SK-N-SH treated with all-trans-retinoic acid at 6 μM for 48 hours (cell line): ENCODE measurements at regions not wholly inside any gene's neighbourhood (a gene's known extent, or its start where the extent isn't known, plus 50 kb on each side); places are given as distances from the start of the nearest gene placed in this dataset.

Source experiments
- ATAC-seq: fragments of 200-7000 bp; cut with Tn5 transposase; 3 replicates; pipeline ENCODE4 v1.9.1; 2020; ENCODE audit warnings: mild to moderate bottlenecking, moderate library complexity
- BACH2 ChIP-seq: fragments of 250-450 bp; sonication (Bioruptor Pico); IDR thresholded peaks from 2 replicates; pipeline ENCODE4 v1.9.0; 2021; ENCODE audit warnings: mild to moderate bottlenecking, borderline replicate concordance
- CSDC2 ChIP-seq: fragments of 250-450 bp; sonication (Bioruptor Pico); IDR thresholded peaks from 2 replicates; pipeline ENCODE4 v1.5.0; 2020; ENCODE audit warnings: mild to moderate bottlenecking, moderate library complexity
- ESRRG ChIP-seq: fragments of 250-450 bp; sonication (Bioruptor Pico); IDR thresholded peaks from 2 replicates; pipeline ENCODE4 v1.6.1; 2021; ENCODE audit warnings: mild to moderate bottlenecking
- GLIS3 ChIP-seq: fragments of 250-450 bp; sonication (Bioruptor Pico); IDR thresholded peaks from 2 replicates; pipeline ENCODE4 v1.5.0; 2020; ENCODE audit warnings: mild to moderate bottlenecking, moderate library complexity
- ISL1 ChIP-seq: fragments of 250-450 bp; sonication (Bioruptor Pico); IDR thresholded peaks from 2 replicates; pipeline ENCODE4 v2.1.2; 2022; ENCODE audit warnings: mild to moderate bottlenecking, moderate library complexity
- OSR1 ChIP-seq: fragments of 250-450 bp; sonication (Bioruptor Pico); IDR thresholded peaks from 2 replicates; pipeline ENCODE4 v1.8.0; 2022; ENCODE audit warnings: moderate library complexity, mild to moderate bottlenecking, inconsistent platforms
- PPARA ChIP-seq: fragments of 250-450 bp; sonication (Bioruptor Pico); IDR thresholded peaks from 2 replicates; pipeline ENCODE4 v1.5.0; 2020; ENCODE audit warnings: mild to moderate bottlenecking, borderline replicate concordance
- RARB ChIP-seq: fragments of 250-450 bp; sonication (Bioruptor Pico); IDR thresholded peaks from 2 replicates; pipeline ENCODE4 v1.8.0; 2021; ENCODE audit warnings: mild to moderate bottlenecking, moderate library complexity
- SNAI2 ChIP-seq: fragments of 250-450 bp; sonication (Bioruptor Pico); IDR thresholded peaks from 2 replicates; pipeline ENCODE4 v1.5.0; 2020; ENCODE audit warnings: mild to moderate bottlenecking, moderate library complexity
- TCF4 ChIP-seq: fragments of 250-450 bp; sonication (Bioruptor Pico); IDR thresholded peaks from 2 replicates; pipeline ENCODE4 v1.8.0; 2021; ENCODE audit warnings: mild to moderate bottlenecking, moderate library complexity, borderline replicate concordance
- TOX ChIP-seq: fragments of 250-450 bp; sonication (Bioruptor Pico); IDR thresholded peaks from 2 replicates; pipeline ENCODE4 v1.8.0; 2021; ENCODE audit warnings: mild to moderate bottlenecking, moderate library complexity, borderline replicate concordance
- ZC3H10 ChIP-seq: fragments of 250-450 bp; sonication (Bioruptor Pico); IDR thresholded peaks from 2 replicates; pipeline ENCODE4 v1.5.1; 2021; ENCODE audit warnings: mild to moderate bottlenecking, moderate library complexity
- ZFP3 ChIP-seq: fragments of 250-450 bp; sonication (Bioruptor Pico); IDR thresholded peaks from 2 replicates; pipeline ENCODE4 v1.5.0; 2020; ENCODE audit warnings: mild to moderate bottlenecking, moderate library complexity
- ZFP30 ChIP-seq: fragments of 450-650 bp; formaldehyde crosslinking; IDR thresholded peaks from 2 replicates; pipeline ENCODE4 v1.5.0; 2022; ENCODE audit warnings: mild to moderate bottlenecking, moderate library complexity
- ZNF565 ChIP-seq: fragments of 450-650 bp; formaldehyde crosslinking; conservative IDR thresholded peaks from 2 replicates; pipeline ENCODE4 v1.5.0; 2020; ENCODE audit warnings: low read depth, mild to moderate bottlenecking, moderate library complexity
- ZNF8 ChIP-seq: fragments of 450-650 bp; formaldehyde crosslinking; IDR thresholded peaks from 2 replicates; pipeline ENCODE4 v1.5.0; 2020; ENCODE audit warnings: mild to moderate bottlenecking, moderate library complexity
- TF ChIP-seq, protein P1 (sequence below): fragments of 250-450 bp; sonication (Bioruptor Pico); IDR thresholded peaks from 2 replicates; pipeline ENCODE4 v1.5.1; 2020; ENCODE audit warnings: low read depth, mild to moderate bottlenecking, moderate library complexity
- TF ChIP-seq, protein P2 (sequence below): fragments of 250-450 bp; sonication (Bioruptor Pico); IDR thresholded peaks from 2 replicates; pipeline ENCODE4 v1.8.0; 2021; ENCODE audit warnings: low read depth, mild to moderate bottlenecking, moderate library complexity, borderline replicate concordance
- TF ChIP-seq, protein P3 (sequence below): fragments of 250-450 bp; sonication (Bioruptor Pico); IDR thresholded peaks from 2 replicates; pipeline ENCODE4 v1.5.0; 2020; ENCODE audit warnings: mild to moderate bottlenecking, moderate library complexity
- TF ChIP-seq, protein P4 (sequence below): fragments of 250-450 bp; sonication (Bioruptor Pico); IDR thresholded peaks from 2 replicates; pipeline ENCODE4 v1.5.1; 2021; ENCODE audit warnings: mild to moderate bottlenecking, moderate library complexity
- TF ChIP-seq, protein P5 (sequence below): fragments of 250-450 bp; sonication (Bioruptor Pico); IDR thresholded peaks from 2 replicates; pipeline ENCODE4 v1.8.0; 2020; ENCODE audit warnings: mild to moderate bottlenecking, moderate library complexity, borderline replicate concordance

DNA sequence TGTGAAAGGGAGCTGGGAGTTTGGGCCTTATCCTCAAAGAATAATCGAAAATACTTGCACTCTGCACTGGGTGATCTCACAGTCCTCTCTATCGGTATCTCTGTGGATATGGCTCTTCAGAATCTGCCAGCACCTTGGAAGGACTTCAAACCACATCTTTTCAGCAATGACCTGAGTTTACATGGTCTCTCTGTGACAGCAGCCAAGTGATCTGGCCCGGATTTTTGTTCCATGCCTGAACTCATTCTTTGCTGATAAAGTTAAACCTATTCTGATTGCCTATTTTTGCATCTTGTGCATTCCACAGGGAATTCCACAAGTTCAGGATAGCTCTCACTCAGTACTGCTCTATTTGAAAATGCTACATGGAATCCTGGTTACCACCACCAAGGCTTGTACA lies 98.9 kb downstream of the HDGFL1 start (continued):
- TF ChIP-seq, protein P1, sequence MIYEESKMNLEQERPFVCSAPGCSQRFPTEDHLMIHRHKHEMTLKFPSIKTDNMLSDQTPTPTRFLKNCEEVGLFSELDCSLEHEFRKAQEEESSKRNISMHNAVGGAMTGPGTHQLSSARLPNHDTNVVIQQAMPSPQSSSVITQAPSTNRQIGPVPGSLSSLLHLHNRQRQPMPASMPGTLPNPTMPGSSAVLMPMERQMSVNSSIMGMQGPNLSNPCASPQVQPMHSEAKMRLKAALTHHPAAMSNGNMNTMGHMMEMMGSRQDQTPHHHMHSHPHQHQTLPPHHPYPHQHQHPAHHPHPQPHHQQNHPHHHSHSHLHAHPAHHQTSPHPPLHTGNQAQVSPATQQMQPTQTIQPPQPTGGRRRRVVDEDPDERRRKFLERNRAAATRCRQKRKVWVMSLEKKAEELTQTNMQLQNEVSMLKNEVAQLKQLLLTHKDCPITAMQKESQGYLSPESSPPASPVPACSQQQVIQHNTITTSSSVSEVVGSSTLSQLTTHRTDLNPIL: no peak
- TF ChIP-seq RARB (CRISPR knock-in tag) (no peak), ESRRG (no peak), ISL1 (CRISPR knock-in tag) (no peak), TCF4 (CRISPR knock-in tag) (no peak), ZFP3 (CRISPR knock-in tag) (no peak)
- TF ChIP-seq, protein P2, sequence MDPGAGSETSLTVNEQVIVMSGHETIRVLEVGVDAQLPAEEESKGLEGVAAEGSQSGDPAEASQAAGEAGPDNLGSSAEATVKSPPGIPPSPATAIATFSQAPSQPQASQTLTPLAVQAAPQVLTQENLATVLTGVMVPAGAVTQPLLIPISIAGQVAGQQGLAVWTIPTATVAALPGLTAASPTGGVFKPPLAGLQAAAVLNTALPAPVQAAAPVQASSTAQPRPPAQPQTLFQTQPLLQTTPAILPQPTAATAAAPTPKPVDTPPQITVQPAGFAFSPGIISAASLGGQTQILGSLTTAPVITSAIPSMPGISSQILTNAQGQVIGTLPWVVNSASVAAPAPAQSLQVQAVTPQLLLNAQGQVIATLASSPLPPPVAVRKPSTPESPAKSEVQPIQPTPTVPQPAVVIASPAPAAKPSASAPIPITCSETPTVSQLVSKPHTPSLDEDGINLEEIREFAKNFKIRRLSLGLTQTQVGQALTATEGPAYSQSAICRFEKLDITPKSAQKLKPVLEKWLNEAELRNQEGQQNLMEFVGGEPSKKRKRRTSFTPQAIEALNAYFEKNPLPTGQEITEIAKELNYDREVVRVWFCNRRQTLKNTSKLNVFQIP (CRISPR knock-in tag): no peak

DNA sequence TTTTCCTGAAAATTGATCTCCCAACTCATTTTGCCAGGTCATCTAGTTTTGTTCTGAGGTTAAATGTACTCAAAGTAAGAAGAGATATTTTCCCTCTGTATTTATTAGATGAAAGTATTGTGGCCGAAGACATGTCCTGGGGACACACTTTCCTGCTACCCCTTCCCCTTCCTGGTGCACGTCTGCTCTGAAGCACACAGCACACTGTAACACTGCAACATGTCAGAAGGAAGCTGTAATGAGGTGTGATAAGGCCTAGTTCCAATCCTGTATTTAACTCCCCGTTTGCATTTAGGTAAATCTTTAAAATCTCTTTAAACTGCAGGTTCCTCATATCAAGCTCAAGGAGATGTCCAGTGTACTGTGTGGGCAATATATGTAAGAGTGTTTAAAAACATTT lies 99.4 kb downstream of the HDGFL1 start:
- TF ChIP-seq BACH2 (CRISPR knock-in tag) (no peak), ZFP30 (CRISPR knock-in tag) (no peak), ZC3H10 (no peak), OSR1 (no peak), PPARA (CRISPR knock-in tag) (no peak), ZFP3 (CRISPR knock-in tag) (no peak), GLIS3 (CRISPR knock-in tag) (no peak), ZNF565 (CRISPR knock-in tag) (no peak), SNAI2 (CRISPR knock-in tag) (no peak)
- TF ChIP-seq, protein P3, sequence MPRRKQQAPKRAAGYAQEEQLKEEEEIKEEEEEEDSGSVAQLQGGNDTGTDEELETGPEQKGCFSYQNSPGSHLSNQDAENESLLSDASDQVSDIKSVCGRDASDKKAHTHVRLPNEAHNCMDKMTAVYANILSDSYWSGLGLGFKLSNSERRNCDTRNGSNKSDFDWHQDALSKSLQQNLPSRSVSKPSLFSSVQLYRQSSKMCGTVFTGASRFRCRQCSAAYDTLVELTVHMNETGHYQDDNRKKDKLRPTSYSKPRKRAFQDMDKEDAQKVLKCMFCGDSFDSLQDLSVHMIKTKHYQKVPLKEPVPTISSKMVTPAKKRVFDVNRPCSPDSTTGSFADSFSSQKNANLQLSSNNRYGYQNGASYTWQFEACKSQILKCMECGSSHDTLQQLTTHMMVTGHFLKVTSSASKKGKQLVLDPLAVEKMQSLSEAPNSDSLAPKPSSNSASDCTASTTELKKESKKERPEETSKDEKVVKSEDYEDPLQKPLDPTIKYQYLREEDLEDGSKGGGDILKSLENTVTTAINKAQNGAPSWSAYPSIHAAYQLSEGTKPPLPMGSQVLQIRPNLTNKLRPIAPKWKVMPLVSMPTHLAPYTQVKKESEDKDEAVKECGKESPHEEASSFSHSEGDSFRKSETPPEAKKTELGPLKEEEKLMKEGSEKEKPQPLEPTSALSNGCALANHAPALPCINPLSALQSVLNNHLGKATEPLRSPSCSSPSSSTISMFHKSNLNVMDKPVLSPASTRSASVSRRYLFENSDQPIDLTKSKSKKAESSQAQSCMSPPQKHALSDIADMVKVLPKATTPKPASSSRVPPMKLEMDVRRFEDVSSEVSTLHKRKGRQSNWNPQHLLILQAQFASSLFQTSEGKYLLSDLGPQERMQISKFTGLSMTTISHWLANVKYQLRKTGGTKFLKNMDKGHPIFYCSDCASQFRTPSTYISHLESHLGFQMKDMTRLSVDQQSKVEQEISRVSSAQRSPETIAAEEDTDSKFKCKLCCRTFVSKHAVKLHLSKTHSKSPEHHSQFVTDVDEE: no peak
- TF ChIP-seq, protein P4, sequence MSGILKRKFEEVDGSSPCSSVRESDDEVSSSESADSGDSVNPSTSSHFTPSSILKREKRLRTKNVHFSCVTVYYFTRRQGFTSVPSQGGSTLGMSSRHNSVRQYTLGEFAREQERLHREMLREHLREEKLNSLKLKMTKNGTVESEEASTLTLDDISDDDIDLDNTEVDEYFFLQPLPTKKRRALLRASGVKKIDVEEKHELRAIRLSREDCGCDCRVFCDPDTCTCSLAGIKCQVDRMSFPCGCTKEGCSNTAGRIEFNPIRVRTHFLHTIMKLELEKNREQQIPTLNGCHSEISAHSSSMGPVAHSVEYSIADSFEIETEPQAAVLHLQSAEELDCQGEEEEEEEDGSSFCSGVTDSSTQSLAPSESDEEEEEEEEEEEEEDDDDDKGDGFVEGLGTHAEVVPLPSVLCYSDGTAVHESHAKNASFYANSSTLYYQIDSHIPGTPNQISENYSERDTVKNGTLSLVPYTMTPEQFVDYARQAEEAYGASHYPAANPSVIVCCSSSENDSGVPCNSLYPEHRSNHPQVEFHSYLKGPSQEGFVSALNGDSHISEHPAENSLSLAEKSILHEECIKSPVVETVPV (CRISPR knock-in tag): no peak
- no peak for ATAC-seq

DNA sequence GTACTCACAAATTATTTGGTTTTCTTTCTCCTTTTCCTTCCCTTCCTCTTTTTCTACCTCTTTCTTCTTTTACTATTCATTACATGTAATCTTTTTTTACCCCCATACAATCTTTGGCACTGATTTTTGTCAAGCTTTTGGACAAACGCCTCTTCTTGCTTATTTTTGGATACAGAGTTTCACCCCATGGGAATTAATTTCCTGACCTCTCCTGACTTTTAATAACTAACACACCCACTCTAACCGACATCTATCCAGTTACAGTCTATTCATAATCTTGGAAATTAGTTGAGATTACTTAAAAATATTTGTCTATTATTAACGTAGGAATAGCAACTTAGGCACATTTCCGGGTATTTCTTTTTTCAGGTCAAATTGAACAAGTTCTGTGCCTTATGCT lies 101.2 kb downstream of the HDGFL1 start:
- no peak for ATAC-seq
- no peak for TF ChIP-seq SNAI2 (CRISPR knock-in tag)
- TF ChIP-seq CSDC2 (CRISPR knock-in tag): no peak
- TF ChIP-seq, protein P1: no peak
- no peak for TF ChIP-seq ZNF565 (CRISPR knock-in tag)
- TF ChIP-seq TCF4 (CRISPR knock-in tag): no peak
- no peak for TF ChIP-seq TOX (CRISPR knock-in tag)
- TF ChIP-seq OSR1: no peak
- TF ChIP-seq ZNF8 (CRISPR knock-in tag): no peak
- no peak for TF ChIP-seq ESRRG
- TF ChIP-seq GLIS3 (CRISPR knock-in tag): no peak
- no peak for TF ChIP-seq ZFP30 (CRISPR knock-in tag)
- TF ChIP-seq ISL1 (CRISPR knock-in tag): no peak
- TF ChIP-seq, protein P5, sequence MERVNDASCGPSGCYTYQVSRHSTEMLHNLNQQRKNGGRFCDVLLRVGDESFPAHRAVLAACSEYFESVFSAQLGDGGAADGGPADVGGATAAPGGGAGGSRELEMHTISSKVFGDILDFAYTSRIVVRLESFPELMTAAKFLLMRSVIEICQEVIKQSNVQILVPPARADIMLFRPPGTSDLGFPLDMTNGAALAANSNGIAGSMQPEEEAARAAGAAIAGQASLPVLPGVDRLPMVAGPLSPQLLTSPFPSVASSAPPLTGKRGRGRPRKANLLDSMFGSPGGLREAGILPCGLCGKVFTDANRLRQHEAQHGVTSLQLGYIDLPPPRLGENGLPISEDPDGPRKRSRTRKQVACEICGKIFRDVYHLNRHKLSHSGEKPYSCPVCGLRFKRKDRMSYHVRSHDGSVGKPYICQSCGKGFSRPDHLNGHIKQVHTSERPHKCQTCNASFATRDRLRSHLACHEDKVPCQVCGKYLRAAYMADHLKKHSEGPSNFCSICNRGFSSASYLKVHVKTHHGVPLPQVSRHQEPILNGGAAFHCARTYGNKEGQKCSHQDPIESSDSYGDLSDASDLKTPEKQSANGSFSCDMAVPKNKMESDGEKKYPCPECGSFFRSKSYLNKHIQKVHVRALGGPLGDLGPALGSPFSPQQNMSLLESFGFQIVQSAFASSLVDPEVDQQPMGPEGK (CRISPR knock-in tag): no peak
- no peak for TF ChIP-seq ZC3H10
- TF ChIP-seq BACH2 (CRISPR knock-in tag): no peak
